WERI-Rb-1 (cell line): ENCODE measurements at regions not wholly inside any gene's neighbourhood (a gene's known extent, or its start where the extent isn't known, plus 50 kb on each side); places are given as distances from the start of the nearest gene placed in this dataset.

Source experiments
- DNase-seq: peaks from one replicate; pipeline ENCODE4 v3.0.0-alpha.2; 2020
- H3K27ac ChIP-seq: fragments of 250-450 bp; sonication (Bioruptor Pico); 2 replicates; pipeline ENCODE4 v1.5.1; 2020; ENCODE audit warnings: mild to moderate bottlenecking, moderate library complexity
- H3K27me3 ChIP-seq: fragments of 250-450 bp; sonication (Bioruptor Pico); 2 replicates; pipeline ENCODE4 v1.5.1; 2021; ENCODE audit warnings: mild to moderate bottlenecking, low read depth, moderate library complexity; ENCODE audit not compliant: insufficient read depth, severe bottlenecking
- H3K36me3 ChIP-seq: fragments of 250-450 bp; sonication (Bioruptor Pico); 2 replicates; pipeline ENCODE4 v1.5.1; 2020; ENCODE audit warnings: mild to moderate bottlenecking, moderate library complexity
- H3K4me3 ChIP-seq: 2 replicates; pipeline ENCODE4 v1.5.1; 2011; ENCODE audit warnings: low read depth, mild to moderate bottlenecking, control low read depth, low read length
- H3K9me3 ChIP-seq: fragments of 250-450 bp; sonication (Bioruptor Pico); 2 replicates; pipeline ENCODE4 v1.5.1; 2021; ENCODE audit warnings: mild to moderate bottlenecking, moderate library complexity; ENCODE audit not compliant: severe bottlenecking
- TF ChIP-seq, protein P1 (sequence below): IDR thresholded peaks from 2 replicates; pipeline ENCODE4 v1.5.1; 2011; ENCODE audit warnings: low read depth, mild to moderate bottlenecking, control low read depth, inconsistent platforms, low read length

DNA sequence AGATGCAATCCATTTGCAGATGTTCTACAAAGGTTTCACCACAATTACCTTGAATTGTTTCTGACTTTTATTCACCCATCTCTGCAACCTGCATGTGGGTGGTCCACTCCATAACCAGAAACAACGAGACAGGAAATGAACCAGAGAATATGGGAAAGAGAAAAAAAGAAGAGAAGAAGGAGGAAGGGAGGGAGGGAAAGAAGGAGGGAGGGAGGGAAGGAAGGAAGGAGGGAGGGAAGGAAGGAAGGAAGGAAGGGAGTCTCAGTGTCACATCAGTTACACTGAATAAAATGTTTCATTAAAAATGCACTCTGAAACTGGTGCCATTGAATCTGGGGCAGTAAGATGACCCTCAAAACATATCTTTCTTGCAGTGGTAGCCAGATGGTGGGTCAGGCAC is 301.3 kb upstream of the MGMT start:
- no peaks in the 10 kb centered on the region for H3K9me3 ChIP-seq
- H3K27me3 ChIP-seq: no peaks in the 10 kb centered on the region
- TF ChIP-seq, protein P1, sequence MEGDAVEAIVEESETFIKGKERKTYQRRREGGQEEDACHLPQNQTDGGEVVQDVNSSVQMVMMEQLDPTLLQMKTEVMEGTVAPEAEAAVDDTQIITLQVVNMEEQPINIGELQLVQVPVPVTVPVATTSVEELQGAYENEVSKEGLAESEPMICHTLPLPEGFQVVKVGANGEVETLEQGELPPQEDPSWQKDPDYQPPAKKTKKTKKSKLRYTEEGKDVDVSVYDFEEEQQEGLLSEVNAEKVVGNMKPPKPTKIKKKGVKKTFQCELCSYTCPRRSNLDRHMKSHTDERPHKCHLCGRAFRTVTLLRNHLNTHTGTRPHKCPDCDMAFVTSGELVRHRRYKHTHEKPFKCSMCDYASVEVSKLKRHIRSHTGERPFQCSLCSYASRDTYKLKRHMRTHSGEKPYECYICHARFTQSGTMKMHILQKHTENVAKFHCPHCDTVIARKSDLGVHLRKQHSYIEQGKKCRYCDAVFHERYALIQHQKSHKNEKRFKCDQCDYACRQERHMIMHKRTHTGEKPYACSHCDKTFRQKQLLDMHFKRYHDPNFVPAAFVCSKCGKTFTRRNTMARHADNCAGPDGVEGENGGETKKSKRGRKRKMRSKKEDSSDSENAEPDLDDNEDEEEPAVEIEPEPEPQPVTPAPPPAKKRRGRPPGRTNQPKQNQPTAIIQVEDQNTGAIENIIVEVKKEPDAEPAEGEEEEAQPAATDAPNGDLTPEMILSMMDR: no peak
- no peak for DNase-seq
- no peak overlapping the region for H3K27ac ChIP-seq
- no peaks in the 10 kb centered on the region for H3K36me3 ChIP-seq
- H3K4me3 ChIP-seq: no peak overlapping the region

DNA sequence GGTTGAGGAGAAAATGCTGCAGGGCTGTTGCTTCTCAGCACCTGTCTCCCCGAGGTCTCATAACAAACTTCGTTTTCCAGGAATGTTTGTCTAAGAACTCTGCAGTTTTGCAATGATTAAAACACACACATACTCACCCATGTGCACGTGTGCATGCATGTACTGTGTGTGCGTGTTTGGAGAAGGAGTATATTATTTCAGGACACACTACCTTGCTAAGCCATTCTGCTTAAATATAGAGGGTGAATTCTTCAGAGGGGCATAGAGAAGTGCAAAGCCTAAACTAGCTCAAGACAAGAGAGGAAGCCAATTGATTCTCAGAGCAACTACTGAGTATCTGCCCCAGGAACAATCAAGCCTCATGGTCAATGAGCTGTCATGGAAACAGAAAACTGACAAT is 298.4 kb upstream of the MGMT start:
- TF ChIP-seq, protein P1: no peak
- Histone ChIP-seq H3K27me3 (no peaks in the 10 kb centered on the region), H3K4me3 (no peak overlapping the region)

DNA sequence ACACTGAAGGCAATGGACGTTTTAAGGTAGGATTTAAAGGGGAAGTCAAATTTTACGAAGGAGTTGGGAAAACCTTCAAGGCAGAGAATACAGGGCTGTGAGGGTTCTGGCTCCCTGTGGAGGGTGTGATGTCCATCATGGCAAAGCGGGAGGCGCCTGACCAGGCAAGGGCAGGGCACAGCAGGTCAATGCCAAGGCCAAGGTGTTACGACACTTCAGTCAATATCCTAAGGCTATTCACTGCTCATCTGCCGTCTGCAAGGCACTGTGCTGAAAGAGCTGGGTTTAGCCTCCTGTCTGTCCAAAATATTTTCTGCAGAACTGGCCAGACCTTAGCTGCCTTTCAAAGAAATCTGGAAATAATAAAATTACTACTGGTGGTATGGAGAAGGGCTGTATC is 297.9 kb upstream of the MGMT start:
- H3K27me3 ChIP-seq: no peaks in the 10 kb centered on the region
- DNase-seq: no peak

More for the DNA sequence above, 298.4 kb upstream of the MGMT start:
- DNase-seq: no peak
- Histone ChIP-seq H3K36me3 (no peaks in the 10 kb centered on the region), H3K27ac (no peak overlapping the region), H3K9me3 (no peaks in the 10 kb centered on the region)

GRCh38 chr10:129170812-129171211 is 296.2 kb upstream of the MGMT start:
- Histone ChIP-seq H3K36me3 (no peaks in the 10 kb centered on the region), H3K27ac (no peak overlapping the region), H3K4me3 (no peak overlapping the region), H3K27me3 (no peaks in the 10 kb centered on the region), H3K9me3 (no peaks in the 10 kb centered on the region)
- no peak for DNase-seq
- TF ChIP-seq, protein P1: no peak

More for the DNA sequence above, 297.9 kb upstream of the MGMT start:
- H3K9me3 ChIP-seq: no peaks in the 10 kb centered on the region
- TF ChIP-seq, protein P1: no peak
- no peak overlapping the region for H3K27ac ChIP-seq
- H3K36me3 ChIP-seq: no peaks in the 10 kb centered on the region
- no peak overlapping the region for H3K4me3 ChIP-seq

- no peak overlapping the region for H3K4me3 ChIP-seq
- no peaks in the 10 kb centered on the region for H3K27me3 ChIP-seq
- H3K9me3 ChIP-seq: no peaks in the 10 kb centered on the region
- no peaks in the 10 kb centered on the region for H3K36me3 ChIP-seq
- no peak for DNase-seq
- TF ChIP-seq, protein P1: no peak
- no peak overlapping the region for H3K27ac ChIP-seq
Observed at GRCh38 chr10:129171812-129172211, 295.2 kb upstream of the MGMT start.

- peak; percentile 85 for DNase-seq
- Histone ChIP-seq H3K27me3 (no peaks in the 10 kb centered on the region), H3K36me3 (no peaks in the 10 kb centered on the region), H3K4me3 (peak overlapping the region; percentile 26), H3K27ac (peak overlapping the region; percentile 60), H3K9me3 (no peaks in the 10 kb centered on the region)
- TF ChIP-seq, protein P1: no peak
Observed at GRCh38 chr10:129174232-129175014, 292.6 kb upstream of the MGMT start.
